WTC11 (cell line): ENCODE measurements at regions not wholly inside any gene's neighbourhood (a gene's known extent, or its start where the extent isn't known, plus 50 kb on each side); places are given as distances from the start of the nearest gene placed in this dataset.

Source experiments
- ATAC-seq: fragments of 200-7000 bp; cut with Tn5 transposase; 2 replicates; pipeline ENCODE4 v1.10.0; 2021; ENCODE audit warnings: mild to moderate bottlenecking, moderate library complexity
- CTCF ChIA-PET: fragments of 300-600 bp; sonication (Branson Sonifier 250); formaldehyde crosslinking; loops from one replicate; lab custom pipeline; 2021; ENCODE audit warnings: antibody characterized with exemption; lab: Charles Lee
- POLR2A ChIA-PET: fragments of 350-600 bp; sonication (Branson Sonifier 250); formaldehyde crosslinking; loops from one replicate; lab custom pipeline; 2021; ENCODE audit warnings: antibody characterized with exemption; lab: Charles Lee
- DNase-seq: peaks from one replicate; pipeline ENCODE4 v3.0.0; 2021; ENCODE audit warnings: low spot score
- H3K27ac Mint-ChIP-seq: 2 replicates; pipeline ENCODE4 v1.8.0; 2021; ENCODE audit warnings: mixed read lengths
- H3K27me3 Mint-ChIP-seq: 2 replicates; pipeline ENCODE4 v1.8.0; 2021; ENCODE audit warnings: low read depth, mild to moderate bottlenecking, moderate library complexity, mixed read lengths
- H3K36me3 Mint-ChIP-seq: 2 replicates; pipeline ENCODE4 v1.8.0; 2021; ENCODE audit warnings: mixed read lengths
- H3K4me1 Mint-ChIP-seq: 2 replicates; pipeline ENCODE4 v1.8.0; 2022; ENCODE audit warnings: mixed read lengths
- H3K4me3 Mint-ChIP-seq: 2 replicates; pipeline ENCODE4 v1.8.0; 2021; ENCODE audit warnings: mild to moderate bottlenecking, moderate library complexity, mixed read lengths
- H3K9me3 Mint-ChIP-seq: 2 replicates; pipeline ENCODE4 v1.8.0; 2021; ENCODE audit warnings: mixed read lengths
- ATF1 ChIP-seq: sonication (generic); formaldehyde crosslinking; IDR thresholded peaks from 2 replicates; pipeline ENCODE4 v1.8.1; 2023; ENCODE audit warnings: mild to moderate bottlenecking, moderate library complexity, missing genetic modification reagents
- FOXK1 ChIP-seq: sonication (generic); formaldehyde crosslinking; IDR thresholded peaks from 2 replicates; pipeline ENCODE4 v1.8.0; 2022; ENCODE audit warnings: mild to moderate bottlenecking, moderate library complexity, missing genetic modification reagents
- FOXP1 ChIP-seq: sonication (generic); formaldehyde crosslinking; IDR thresholded peaks from 2 replicates; pipeline ENCODE4 v1.8.0; 2022; ENCODE audit warnings: missing genetic modification reagents, mild to moderate bottlenecking, moderate library complexity, borderline replicate concordance
- GTF2I ChIP-seq: fragments of 250-450 bp; sonication (Bioruptor Pico); conservative IDR thresholded peaks from 2 replicates; pipeline ENCODE4 v1.4.0; 2021; ENCODE audit warnings: mild to moderate bottlenecking
- MXD4 ChIP-seq: fragments of 250-450 bp; sonication (Bioruptor Pico); IDR thresholded peaks from 2 replicates; pipeline ENCODE4 v1.8.0; 2021; ENCODE audit warnings: mild to moderate bottlenecking, moderate library complexity, borderline replicate concordance
- NFATC4 ChIP-seq: fragments of 250-450 bp; sonication (Bioruptor Pico); IDR thresholded peaks from 2 replicates; pipeline ENCODE4 v1.9.0; 2021; ENCODE audit warnings: mild to moderate bottlenecking
- RELA ChIP-seq: sonication (generic); formaldehyde crosslinking; IDR thresholded peaks from 2 replicates; pipeline ENCODE4 v1.8.1; 2022; ENCODE audit warnings: missing genetic modification reagents, mild to moderate bottlenecking, borderline replicate concordance
- SMAD3 ChIP-seq: sonication (generic); formaldehyde crosslinking; IDR thresholded peaks from 2 replicates; pipeline ENCODE4 v1.8.0; 2022; ENCODE audit warnings: missing genetic modification reagents, mild to moderate bottlenecking, borderline replicate concordance
- TP53 ChIP-seq: sonication (generic); formaldehyde crosslinking; IDR thresholded peaks from 2 replicates; pipeline ENCODE4 v1.8.1; 2023; ENCODE audit warnings: mild to moderate bottlenecking, missing genetic modification reagents
- ZBTB21 ChIP-seq: sonication (generic); formaldehyde crosslinking; IDR thresholded peaks from 2 replicates; pipeline ENCODE4 v1.8.1; 2023; ENCODE audit warnings: mild to moderate bottlenecking, missing genetic modification reagents, borderline replicate concordance
- ZNF423 ChIP-seq: fragments of 250-450 bp; sonication (Bioruptor Pico); IDR thresholded peaks from 2 replicates; pipeline ENCODE4 v2.1.2; 2022; ENCODE audit warnings: mild to moderate bottlenecking, moderate library complexity
- TF ChIP-seq, protein P1 (sequence below): fragments of 250-450 bp; sonication (Bioruptor Pico); IDR thresholded peaks from 2 replicates; pipeline ENCODE4 v1.9.0; 2021; ENCODE audit warnings: mild to moderate bottlenecking
- TF ChIP-seq, protein P2 (sequence below): fragments of 250-450 bp; sonication (Bioruptor Pico); conservative IDR thresholded peaks from 2 replicates; pipeline ENCODE4 v1.9.0; 2021; ENCODE audit warnings: mild to moderate bottlenecking
- TF ChIP-seq, protein P3 (sequence below): sonication (generic); formaldehyde crosslinking; IDR thresholded peaks from 2 replicates; pipeline ENCODE4 v1.8.1; 2023; ENCODE audit warnings: mild to moderate bottlenecking, moderate library complexity, missing genetic modification reagents
- TF ChIP-seq, protein P4 (sequence below): sonication (generic); formaldehyde crosslinking; IDR thresholded peaks from 2 replicates; pipeline ENCODE4 v1.8.0; 2023; ENCODE audit warnings: missing genetic modification reagents, mild to moderate bottlenecking, borderline replicate concordance
- TF ChIP-seq, protein P5 (sequence below): sonication (generic); formaldehyde crosslinking; conservative IDR thresholded peaks from 2 replicates; pipeline ENCODE4 v1.8.1; 2022; ENCODE audit warnings: mild to moderate bottlenecking, missing genetic modification reagents
- TF ChIP-seq, protein P6 (sequence below): sonication (generic); formaldehyde crosslinking; IDR thresholded peaks from 2 replicates; pipeline ENCODE4 v1.8.0; 2022; ENCODE audit warnings: mild to moderate bottlenecking, missing genetic modification reagents
- TF ChIP-seq, protein P7 (sequence below): sonication (generic); formaldehyde crosslinking; IDR thresholded peaks from 2 replicates; pipeline ENCODE4 v1.8.1; 2022; ENCODE audit warnings: mild to moderate bottlenecking, missing genetic modification reagents, moderate library complexity, borderline replicate concordance

DNA sequence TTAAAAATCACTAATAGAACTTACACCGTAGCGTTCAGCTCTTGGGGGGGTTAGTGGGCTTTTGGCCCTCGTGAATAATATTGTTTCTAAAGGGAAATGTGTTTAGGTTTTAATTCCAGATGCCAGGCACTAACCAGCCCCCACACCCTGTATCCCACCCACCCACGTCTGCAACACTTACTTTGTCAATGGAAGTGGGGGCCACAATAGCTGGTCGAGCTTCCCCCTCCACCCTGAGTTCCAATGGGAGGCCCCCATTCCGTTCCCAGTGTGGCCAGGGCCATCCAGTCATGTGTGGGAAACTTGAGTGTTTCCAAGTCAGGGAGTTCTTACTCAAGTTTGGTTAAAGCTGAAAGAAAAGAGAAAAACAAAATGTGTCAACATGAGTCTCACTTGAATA lies 271.4 kb downstream of the ENC1 start:
- Mint-ChIP-seq H3K36me3 (no peaks in the 10 kb centered on the region), H3K9me3 (peaks cover 12% of the 10 kb centered on the region), H3K4me3 (no peak overlapping the region), H3K27ac (no peak overlapping the region), H3K4me1 (peaks cover 19% of the 10 kb centered on the region), H3K27me3 (no peaks in the 10 kb centered on the region)
- POLR2A ChIA-PET = no interaction called here
- CTCF ChIA-PET = no interaction called here
- TF ChIP-seq, protein P1, sequence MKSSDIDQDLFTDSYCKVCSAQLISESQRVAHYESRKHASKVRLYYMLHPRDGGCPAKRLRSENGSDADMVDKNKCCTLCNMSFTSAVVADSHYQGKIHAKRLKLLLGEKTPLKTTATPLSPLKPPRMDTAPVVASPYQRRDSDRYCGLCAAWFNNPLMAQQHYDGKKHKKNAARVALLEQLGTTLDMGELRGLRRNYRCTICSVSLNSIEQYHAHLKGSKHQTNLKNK = no peak
- TF ChIP-seq, protein P2, sequence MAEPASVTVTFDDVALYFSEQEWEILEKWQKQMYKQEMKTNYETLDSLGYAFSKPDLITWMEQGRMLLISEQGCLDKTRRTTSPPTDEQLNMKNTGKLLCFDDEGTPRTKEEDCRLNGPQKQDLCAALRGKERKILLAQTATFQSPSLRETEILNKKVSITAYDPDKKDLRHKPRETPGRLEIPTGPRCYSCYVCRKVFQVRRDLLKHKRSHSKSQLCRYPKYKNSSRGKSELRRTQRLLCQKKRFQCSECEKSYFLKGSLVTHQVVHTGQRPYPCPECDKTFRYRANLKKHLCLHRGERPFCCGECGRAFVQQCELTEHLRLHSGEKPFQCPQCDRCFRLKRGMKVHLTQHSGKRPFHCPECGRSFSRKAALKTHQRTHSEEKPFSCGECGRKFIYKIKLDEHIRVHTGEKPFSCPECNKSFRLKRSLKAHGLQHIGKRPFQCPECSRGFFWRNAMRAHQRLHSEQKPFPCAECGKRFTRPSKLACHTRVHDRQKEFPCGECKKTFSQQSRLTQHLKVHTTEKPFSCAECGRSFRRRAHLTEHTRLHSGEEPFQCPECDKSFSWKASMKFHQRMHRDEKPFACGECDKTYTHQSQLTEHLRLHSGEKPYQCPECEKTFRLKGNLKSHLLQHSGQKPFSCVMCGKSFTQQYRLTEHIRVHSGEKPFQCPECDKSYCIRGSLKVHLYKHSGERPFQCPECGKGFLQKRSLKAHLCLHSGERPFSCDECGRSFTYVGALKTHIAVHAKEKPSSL = no peak
- TF ChIP-seq, protein P3, sequence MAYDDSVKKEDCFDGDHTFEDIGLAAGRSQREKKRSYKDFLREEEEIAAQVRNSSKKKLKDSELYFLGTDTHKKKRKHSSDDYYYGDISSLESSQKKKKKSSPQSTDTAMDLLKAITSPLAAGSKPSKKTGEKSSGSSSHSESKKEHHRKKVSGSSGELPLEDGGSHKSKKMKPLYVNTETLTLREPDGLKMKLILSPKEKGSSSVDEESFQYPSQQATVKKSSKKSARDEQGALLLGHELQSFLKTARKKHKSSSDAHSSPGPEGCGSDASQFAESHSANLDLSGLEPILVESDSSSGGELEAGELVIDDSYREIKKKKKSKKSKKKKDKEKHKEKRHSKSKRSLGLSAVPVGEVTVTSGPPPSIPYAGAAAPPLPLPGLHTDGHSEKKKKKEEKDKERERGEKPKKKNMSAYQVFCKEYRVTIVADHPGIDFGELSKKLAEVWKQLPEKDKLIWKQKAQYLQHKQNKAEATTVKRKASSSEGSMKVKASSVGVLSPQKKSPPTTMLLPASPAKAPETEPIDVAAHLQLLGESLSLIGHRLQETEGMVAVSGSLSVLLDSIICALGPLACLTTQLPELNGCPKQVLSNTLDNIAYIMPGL (CRISPR knock-in tag) = no peak
- no peak for TF ChIP-seq ATF1 (CRISPR knock-in tag)
- TF ChIP-seq RELA (CRISPR knock-in tag) = no peak
- no peak for TF ChIP-seq FOXK1 (CRISPR knock-in tag)
- TF ChIP-seq TP53 (CRISPR knock-in tag) = no peak
- TF ChIP-seq, protein P4, sequence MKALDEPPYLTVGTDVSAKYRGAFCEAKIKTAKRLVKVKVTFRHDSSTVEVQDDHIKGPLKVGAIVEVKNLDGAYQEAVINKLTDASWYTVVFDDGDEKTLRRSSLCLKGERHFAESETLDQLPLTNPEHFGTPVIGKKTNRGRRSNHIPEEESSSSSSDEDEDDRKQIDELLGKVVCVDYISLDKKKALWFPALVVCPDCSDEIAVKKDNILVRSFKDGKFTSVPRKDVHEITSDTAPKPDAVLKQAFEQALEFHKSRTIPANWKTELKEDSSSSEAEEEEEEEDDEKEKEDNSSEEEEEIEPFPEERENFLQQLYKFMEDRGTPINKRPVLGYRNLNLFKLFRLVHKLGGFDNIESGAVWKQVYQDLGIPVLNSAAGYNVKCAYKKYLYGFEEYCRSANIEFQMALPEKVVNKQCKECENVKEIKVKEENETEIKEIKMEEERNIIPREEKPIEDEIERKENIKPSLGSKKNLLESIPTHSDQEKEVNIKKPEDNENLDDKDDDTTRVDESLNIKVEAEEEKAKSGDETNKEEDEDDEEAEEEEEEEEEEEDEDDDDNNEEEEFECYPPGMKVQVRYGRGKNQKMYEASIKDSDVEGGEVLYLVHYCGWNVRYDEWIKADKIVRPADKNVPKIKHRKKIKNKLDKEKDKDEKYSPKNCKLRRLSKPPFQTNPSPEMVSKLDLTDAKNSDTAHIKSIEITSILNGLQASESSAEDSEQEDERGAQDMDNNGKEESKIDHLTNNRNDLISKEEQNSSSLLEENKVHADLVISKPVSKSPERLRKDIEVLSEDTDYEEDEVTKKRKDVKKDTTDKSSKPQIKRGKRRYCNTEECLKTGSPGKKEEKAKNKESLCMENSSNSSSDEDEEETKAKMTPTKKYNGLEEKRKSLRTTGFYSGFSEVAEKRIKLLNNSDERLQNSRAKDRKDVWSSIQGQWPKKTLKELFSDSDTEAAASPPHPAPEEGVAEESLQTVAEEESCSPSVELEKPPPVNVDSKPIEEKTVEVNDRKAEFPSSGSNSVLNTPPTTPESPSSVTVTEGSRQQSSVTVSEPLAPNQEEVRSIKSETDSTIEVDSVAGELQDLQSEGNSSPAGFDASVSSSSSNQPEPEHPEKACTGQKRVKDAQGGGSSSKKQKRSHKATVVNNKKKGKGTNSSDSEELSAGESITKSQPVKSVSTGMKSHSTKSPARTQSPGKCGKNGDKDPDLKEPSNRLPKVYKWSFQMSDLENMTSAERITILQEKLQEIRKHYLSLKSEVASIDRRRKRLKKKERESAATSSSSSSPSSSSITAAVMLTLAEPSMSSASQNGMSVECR (CRISPR knock-in tag) = no peak
- TF ChIP-seq, protein P5, sequence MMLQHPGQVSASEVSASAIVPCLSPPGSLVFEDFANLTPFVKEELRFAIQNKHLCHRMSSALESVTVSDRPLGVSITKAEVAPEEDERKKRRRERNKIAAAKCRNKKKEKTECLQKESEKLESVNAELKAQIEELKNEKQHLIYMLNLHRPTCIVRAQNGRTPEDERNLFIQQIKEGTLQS (CRISPR knock-in tag) = no peak
- TF ChIP-seq, protein P6, sequence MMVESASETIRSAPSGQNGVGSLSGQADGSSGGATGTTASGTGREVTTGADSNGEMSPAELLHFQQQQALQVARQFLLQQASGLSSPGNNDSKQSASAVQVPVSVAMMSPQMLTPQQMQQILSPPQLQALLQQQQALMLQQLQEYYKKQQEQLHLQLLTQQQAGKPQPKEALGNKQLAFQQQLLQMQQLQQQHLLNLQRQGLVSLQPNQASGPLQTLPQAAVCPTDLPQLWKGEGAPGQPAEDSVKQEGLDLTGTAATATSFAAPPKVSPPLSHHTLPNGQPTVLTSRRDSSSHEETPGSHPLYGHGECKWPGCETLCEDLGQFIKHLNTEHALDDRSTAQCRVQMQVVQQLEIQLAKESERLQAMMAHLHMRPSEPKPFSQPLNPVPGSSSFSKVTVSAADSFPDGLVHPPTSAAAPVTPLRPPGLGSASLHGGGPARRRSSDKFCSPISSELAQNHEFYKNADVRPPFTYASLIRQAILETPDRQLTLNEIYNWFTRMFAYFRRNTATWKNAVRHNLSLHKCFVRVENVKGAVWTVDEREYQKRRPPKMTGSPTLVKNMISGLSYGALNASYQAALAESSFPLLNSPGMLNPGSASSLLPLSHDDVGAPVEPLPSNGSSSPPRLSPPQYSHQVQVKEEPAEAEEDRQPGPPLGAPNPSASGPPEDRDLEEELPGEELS (CRISPR knock-in tag) = no peak
- TF ChIP-seq SMAD3 = no peak
- no peak for TF ChIP-seq FOXP1
- TF ChIP-seq MXD4 = no peak
- TF ChIP-seq ZBTB21 = no peak
- TF ChIP-seq NFATC4 = no peak
- TF ChIP-seq, protein P7, sequence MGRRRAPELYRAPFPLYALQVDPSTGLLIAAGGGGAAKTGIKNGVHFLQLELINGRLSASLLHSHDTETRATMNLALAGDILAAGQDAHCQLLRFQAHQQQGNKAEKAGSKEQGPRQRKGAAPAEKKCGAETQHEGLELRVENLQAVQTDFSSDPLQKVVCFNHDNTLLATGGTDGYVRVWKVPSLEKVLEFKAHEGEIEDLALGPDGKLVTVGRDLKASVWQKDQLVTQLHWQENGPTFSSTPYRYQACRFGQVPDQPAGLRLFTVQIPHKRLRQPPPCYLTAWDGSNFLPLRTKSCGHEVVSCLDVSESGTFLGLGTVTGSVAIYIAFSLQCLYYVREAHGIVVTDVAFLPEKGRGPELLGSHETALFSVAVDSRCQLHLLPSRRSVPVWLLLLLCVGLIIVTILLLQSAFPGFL (CRISPR knock-in tag) = no peak
- TF ChIP-seq GTF2I (CRISPR knock-in tag) = no peak
- TF ChIP-seq ZNF423 (CRISPR knock-in tag) = no peak
- DNase-seq (no peak), ATAC-seq (no peak)
